NCI-H524 treated with DMSO at 0.1 percent for 48 hours (cell line): ENCODE measurements at regions not wholly inside any gene's neighbourhood (a gene's known extent, or its start where the extent isn't known, plus 50 kb on each side); places are given as distances from the start of the nearest gene placed in this dataset.

Experiments
- DNase-seq: peaks from one replicate; lab custom pipeline; 2025; lab: John Stamatoyannopoulos, UW

- no peak for DNase-seq
Measured at GRCh38 chr2:123928358-123928757, 96.7 kb upstream of the CNTNAP5 start.

GRCh38 chr2:123935405-123935804, 89.7 kb upstream of the CNTNAP5 start:
- no peak for DNase-seq

GRCh38 chr2:123953846-123954245, 71.2 kb upstream of the CNTNAP5 start:
- no peak for DNase-seq

- DNase-seq: no peak
Measured at GRCh38 chr2:123958011-123958410, 67.1 kb upstream of the CNTNAP5 start.

GRCh38 chr2:123961576-123961975, 63.5 kb upstream of the CNTNAP5 start:
- no peak for DNase-seq

GRCh38 chr2:123971564-123972318, 53.3 kb upstream of the CNTNAP5 start:
- no peak for DNase-seq
